Esophagus muscularis mucosa (tissue), 3 donors: ENCODE measurements at regions not wholly inside any gene's neighbourhood (a gene's known extent, or its start where the extent isn't known, plus 50 kb on each side); places are given as distances from the start of the nearest gene placed in this dataset.
"Not testable (repeated sequence)": the region's sequence is repeated elsewhere in the genome, so short reads cannot be mapped to it uniquely, and the experiment has no call there.

ENCODE experiments used
- EP300 ChIP-seq: sonication (generic); formaldehyde crosslinking; IDR thresholded peaks from one replicate; pipeline ENCODE4 v1.6.1; 2017; ENCODE audit warnings: antibody characterized with exemption
- TF ChIP-seq, protein P1 (sequence below), 3 experiments: fragments of 200-600 bp in 2 of 3; fragments of 450-650 bp in 1 of 3; sonication (generic) in 2 of 3; IDR thresholded peaks; one replicate each; pipeline ENCODE4 v1.5.1; 2017 to 2019; ENCODE audit warnings: antibody characterized with exemption in 3 of 3, mild to moderate bottlenecking in 2 of 3, moderate library complexity in 1 of 3

DNA sequence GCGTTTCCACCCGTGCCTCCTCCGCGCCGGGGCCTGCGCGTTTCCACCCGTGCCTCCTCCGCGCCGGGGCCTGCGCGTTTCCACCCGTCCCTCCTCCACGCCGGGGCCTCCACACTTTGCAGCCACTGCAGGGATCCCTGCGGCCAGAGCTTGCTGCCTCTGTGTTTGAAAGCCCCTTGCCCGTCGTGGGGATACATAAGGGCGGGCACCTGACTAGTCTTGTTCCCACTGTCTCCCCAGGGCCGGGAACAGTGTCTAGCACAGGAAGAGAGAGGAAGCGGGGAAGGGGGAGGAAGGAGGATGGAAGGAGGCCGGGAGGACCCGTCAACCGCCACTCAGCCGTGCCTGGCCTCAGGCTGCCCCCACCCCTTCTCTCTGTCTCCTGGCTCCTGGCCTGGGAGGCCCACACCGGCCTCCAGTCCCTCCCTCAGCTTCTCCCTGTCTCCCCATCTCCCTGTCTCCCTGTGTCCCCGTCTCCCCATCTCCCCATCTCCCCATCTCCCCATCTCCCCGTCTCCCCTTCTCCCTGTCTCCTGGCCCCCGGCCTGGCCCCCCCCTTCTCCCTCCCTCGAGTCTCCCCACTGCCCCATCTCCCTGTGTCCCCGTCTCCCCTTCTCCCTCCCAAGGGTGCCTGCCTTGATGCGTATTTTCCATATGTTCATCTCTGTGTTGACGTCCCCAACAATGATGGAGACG is 155.6 kb upstream of the ZNF469 start:
- TF ChIP-seq EP300 = not testable (repeated sequence)
- TF ChIP-seq, protein P1, sequence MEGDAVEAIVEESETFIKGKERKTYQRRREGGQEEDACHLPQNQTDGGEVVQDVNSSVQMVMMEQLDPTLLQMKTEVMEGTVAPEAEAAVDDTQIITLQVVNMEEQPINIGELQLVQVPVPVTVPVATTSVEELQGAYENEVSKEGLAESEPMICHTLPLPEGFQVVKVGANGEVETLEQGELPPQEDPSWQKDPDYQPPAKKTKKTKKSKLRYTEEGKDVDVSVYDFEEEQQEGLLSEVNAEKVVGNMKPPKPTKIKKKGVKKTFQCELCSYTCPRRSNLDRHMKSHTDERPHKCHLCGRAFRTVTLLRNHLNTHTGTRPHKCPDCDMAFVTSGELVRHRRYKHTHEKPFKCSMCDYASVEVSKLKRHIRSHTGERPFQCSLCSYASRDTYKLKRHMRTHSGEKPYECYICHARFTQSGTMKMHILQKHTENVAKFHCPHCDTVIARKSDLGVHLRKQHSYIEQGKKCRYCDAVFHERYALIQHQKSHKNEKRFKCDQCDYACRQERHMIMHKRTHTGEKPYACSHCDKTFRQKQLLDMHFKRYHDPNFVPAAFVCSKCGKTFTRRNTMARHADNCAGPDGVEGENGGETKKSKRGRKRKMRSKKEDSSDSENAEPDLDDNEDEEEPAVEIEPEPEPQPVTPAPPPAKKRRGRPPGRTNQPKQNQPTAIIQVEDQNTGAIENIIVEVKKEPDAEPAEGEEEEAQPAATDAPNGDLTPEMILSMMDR (IDR thresholded peaks at IDR 0.05) = not testable (repeated sequence)
